NCI-H187 (cell line): ENCODE measurements at regions not wholly inside any gene's neighbourhood (a gene's known extent, or its start where the extent isn't known, plus 50 kb on each side); places are given as distances from the start of the nearest gene placed in this dataset.

Source experiments
- DNase-seq, 2 experiments: peaks; one replicate each; lab custom pipeline; 2025; lab: John Stamatoyannopoulos, UW

- no peak for DNase-seq
Observed at GRCh38 chr1:234675006-234675405, 65.0 kb upstream of the IRF2BP2 start.

- no peak for DNase-seq
Observed at GRCh38 chr1:234674218-234674815, 64.3 kb upstream of the IRF2BP2 start.

- no peak for DNase-seq
Observed at GRCh38 chr1:234672349-234673135, 62.6 kb upstream of the IRF2BP2 start.

GRCh38 chr1:234670967-234671626 is 61.1 kb upstream of the IRF2BP2 start:
- no peak for DNase-seq

- DNase-seq, result no peak
Observed at GRCh38 chr1:234669499-234669898, 59.5 kb upstream of the IRF2BP2 start.

- no peak for DNase-seq
Observed at GRCh38 chr1:234668577-234668955, 58.6 kb upstream of the IRF2BP2 start.

- no peak for DNase-seq
Observed at GRCh38 chr1:234667600-234668576, 57.9 kb upstream of the IRF2BP2 start.

- no peak for DNase-seq
Observed at GRCh38 chr1:234666761-234667160, 56.8 kb upstream of the IRF2BP2 start.

GRCh38 chr1:234665975-234666605 is 56.1 kb upstream of the IRF2BP2 start:
- DNase-seq, result no peak

GRCh38 chr1:234662148-234662547 is 52.2 kb upstream of the IRF2BP2 start:
- no peak for DNase-seq

GRCh38 chr1:234661317-234661928 is 51.4 kb upstream of the IRF2BP2 start:
- DNase-seq, result no peak

- DNase-seq, result no peak
Observed at GRCh38 chr1:234660536-234661316, 50.7 kb upstream of the IRF2BP2 start.
